ENCODE measurements at regions not wholly inside any gene's neighbourhood (a gene's known extent, or its start where the extent isn't known, plus 50 kb on each side); places are given as distances from the start of the nearest gene placed in this dataset.

DNA sequence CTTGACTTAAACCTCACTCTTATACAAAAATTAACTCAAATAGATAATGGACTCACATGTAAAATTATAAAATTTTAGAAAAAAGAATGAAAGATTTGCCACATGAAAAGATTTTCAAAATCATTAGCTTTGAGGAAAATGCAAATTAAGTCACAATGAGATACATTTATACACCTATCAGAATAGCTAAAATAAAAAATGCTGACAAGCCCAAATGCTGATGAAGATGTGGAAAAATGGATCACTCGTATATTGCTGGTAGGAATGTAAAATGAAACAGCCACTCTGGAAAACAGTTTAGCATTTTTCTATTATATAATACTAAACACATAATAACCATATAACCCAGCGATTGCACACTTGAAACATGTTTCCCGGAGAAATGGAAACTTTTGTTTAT, 316.2 kb downstream of the ANKRD50 start:
- H3K4me3 ChIP-seq (ENCODE audit: low read length in 3 of 3), result no peak overlapping the region
- no peaks in the 10 kb centered on the region for H3K27me3 ChIP-seq (ENCODE audit: control insufficient read depth, insufficient read depth, low read length)
- H3K27ac ChIP-seq (ENCODE audit: low read depth in 2 of 2, low read length in 2 of 2), result no peak overlapping the region
- TF ChIP-seq, protein P1, sequence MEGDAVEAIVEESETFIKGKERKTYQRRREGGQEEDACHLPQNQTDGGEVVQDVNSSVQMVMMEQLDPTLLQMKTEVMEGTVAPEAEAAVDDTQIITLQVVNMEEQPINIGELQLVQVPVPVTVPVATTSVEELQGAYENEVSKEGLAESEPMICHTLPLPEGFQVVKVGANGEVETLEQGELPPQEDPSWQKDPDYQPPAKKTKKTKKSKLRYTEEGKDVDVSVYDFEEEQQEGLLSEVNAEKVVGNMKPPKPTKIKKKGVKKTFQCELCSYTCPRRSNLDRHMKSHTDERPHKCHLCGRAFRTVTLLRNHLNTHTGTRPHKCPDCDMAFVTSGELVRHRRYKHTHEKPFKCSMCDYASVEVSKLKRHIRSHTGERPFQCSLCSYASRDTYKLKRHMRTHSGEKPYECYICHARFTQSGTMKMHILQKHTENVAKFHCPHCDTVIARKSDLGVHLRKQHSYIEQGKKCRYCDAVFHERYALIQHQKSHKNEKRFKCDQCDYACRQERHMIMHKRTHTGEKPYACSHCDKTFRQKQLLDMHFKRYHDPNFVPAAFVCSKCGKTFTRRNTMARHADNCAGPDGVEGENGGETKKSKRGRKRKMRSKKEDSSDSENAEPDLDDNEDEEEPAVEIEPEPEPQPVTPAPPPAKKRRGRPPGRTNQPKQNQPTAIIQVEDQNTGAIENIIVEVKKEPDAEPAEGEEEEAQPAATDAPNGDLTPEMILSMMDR (IDR thresholded peaks at IDR 0.05; ENCODE audit: borderline replicate concordance, extremely low read depth, insufficient read depth), result no peak
- no peaks in the 10 kb centered on the region for H3K9me3 ChIP-seq (ENCODE audit: control insufficient read depth in 2 of 3, insufficient read depth in 1 of 3, low read length in 3 of 3)
- no peak for DNase-seq
- no peak overlapping the region for H3K9ac ChIP-seq (ENCODE audit: low read length in 3 of 3)
- FAIRE-seq, result no peak
- H3K4me1 ChIP-seq (ENCODE audit: control insufficient read depth in 2 of 3, insufficient read depth in 2 of 3, low read depth in 1 of 3, low read length in 3 of 3), result no peaks in the 10 kb centered on the region
- intact Hi-C loops (cut with DNase I), result no loop called here
- no peaks in the 10 kb centered on the region for H3K36me3 ChIP-seq (ENCODE audit: control insufficient read depth in 2 of 3, insufficient read depth in 3 of 3, low read length in 3 of 3)

- Histone ChIP-seq H3K27me3 (ENCODE audit: control insufficient read depth, insufficient read depth, low read length) (no peaks in the 10 kb centered on the region), H3K4me1 (ENCODE audit: control insufficient read depth in 2 of 3, insufficient read depth in 2 of 3, low read depth in 1 of 3, low read length in 3 of 3) (no peaks in the 10 kb centered on the region), H3K9me3 (ENCODE audit: control insufficient read depth in 2 of 3, insufficient read depth in 1 of 3, low read length in 3 of 3) (no peaks in the 10 kb centered on the region), H3K36me3 (ENCODE audit: control insufficient read depth in 2 of 3, insufficient read depth in 3 of 3, low read length in 3 of 3) (no peaks in the 10 kb centered on the region), H3K9ac (ENCODE audit: low read length in 3 of 3) (no peak overlapping the region), H3K27ac (ENCODE audit: low read depth in 2 of 2, low read length in 2 of 2) (no peak overlapping the region), H3K4me3 (ENCODE audit: low read length in 3 of 3) (no peak overlapping the region)
- TF ChIP-seq, protein P1 (IDR thresholded peaks at IDR 0.05; ENCODE audit: borderline replicate concordance, extremely low read depth, insufficient read depth), result no peak
- DNase-seq (no peak), FAIRE-seq (no peak)
- intact Hi-C loops (cut with DNase I), result no loop called here
Observed at GRCh38 chr4:124401606-124402005, 310.9 kb downstream of the ANKRD50 start.

- Histone ChIP-seq H3K4me3 (ENCODE audit: low read length in 3 of 3) (no peak overlapping the region), H3K27ac (ENCODE audit: low read depth in 2 of 2, low read length in 2 of 2) (no peak overlapping the region), H3K4me1 (ENCODE audit: control insufficient read depth in 2 of 3, insufficient read depth in 2 of 3, low read depth in 1 of 3, low read length in 3 of 3) (no peaks in the 10 kb centered on the region), H3K9me3 (ENCODE audit: control insufficient read depth in 2 of 3, insufficient read depth in 1 of 3, low read length in 3 of 3) (no peaks in the 10 kb centered on the region), H3K36me3 (ENCODE audit: control insufficient read depth in 2 of 3, insufficient read depth in 3 of 3, low read length in 3 of 3) (no peaks in the 10 kb centered on the region), H3K27me3 (ENCODE audit: control insufficient read depth, insufficient read depth, low read length) (no peaks in the 10 kb centered on the region), H3K9ac (ENCODE audit: low read length in 3 of 3) (no peak overlapping the region)
- TF ChIP-seq, protein P1 (IDR thresholded peaks at IDR 0.05; ENCODE audit: borderline replicate concordance, extremely low read depth, insufficient read depth), result no peak
- FAIRE-seq, result no peak
- no peak for DNase-seq
- intact Hi-C loops (cut with DNase I), result no loop called here
Observed at GRCh38 chr4:124409044-124409443, 303.5 kb downstream of the ANKRD50 start.
